GM12878 (cell line): ENCODE measurements at regions not wholly inside any gene's neighbourhood (a gene's known extent, or its start where the extent isn't known, plus 50 kb on each side); places are given as distances from the start of the nearest gene placed in this dataset.

Experiments
- ATAC-seq: fragments of 200-7000 bp; cut with Tn5 transposase; 3 replicates; pipeline ENCODE4 v1.9.1; 2020; ENCODE audit warnings: mild to moderate bottlenecking, moderate library complexity
- BruUV-seq: library from RNA; stranded (reverse); fragments of 400-500 nt; replicated peaks from 2 replicates; lab custom pipeline; 2021; lab: Mats Ljungman, UMichigan
- CTCF ChIA-PET: fragments of 300-600 bp; sonication (Branson Sonifier 250); formaldehyde crosslinking; extraction: SDS; loops from one replicate; lab custom pipeline; 2021; ENCODE audit warnings: inconsistent platforms; lab: Yijun Ruan, JAX
- POLR2A ChIA-PET: fragments of 350-600 bp; formaldehyde crosslinking; extraction: SDS; loops from one replicate; lab custom pipeline; 2021; ENCODE audit warnings: inconsistent platforms; lab: Charles Lee
- RAD21 ChIA-PET: fragments of 300-600 bp; sonication (Branson Sonifier 250); formaldehyde crosslinking; loops from one replicate; lab custom pipeline; 2023; ENCODE audit warnings: antibody characterized with exemption; ENCODE audit not compliant: unreplicated experiment; lab: Charles Lee
- SMC1A ChIA-PET: fragments of 300-600 bp; sonication (Branson Sonifier 250); formaldehyde crosslinking; loops from one replicate; lab custom pipeline; 2023; ENCODE audit not compliant: unreplicated experiment, uncharacterized antibody; lab: Charles Lee
- DNase-seq: peaks from one replicate; pipeline ENCODE4 v3.0.0-alpha.2; 2011; ENCODE audit warnings: low read depth, low spot score
- FAIRE-seq: peaks from 3 replicates; lab custom pipeline; 2011; peaks lifted over from hg19 to GRCh38; lab: Jason Lieb, UNC
- H2AFZ ChIP-seq: 2 replicates; pipeline ENCODE4 v1.6.0; 2011; ENCODE audit warnings: low read depth, low read length, control low read depth; ENCODE audit not compliant: control insufficient read depth
- H3K27ac ChIP-seq: 2 replicates; pipeline ENCODE4 v1.5.1; 2011; ENCODE audit warnings: control low read depth; ENCODE audit not compliant: control insufficient read depth, insufficient read depth
- H3K27me3 ChIP-seq, 2 experiments: replicated peaks in 1 of 2; 2 replicates each; pipeline versions ENCODE4 v1.6.0 to v1.6.1; 2011; ENCODE audit warnings: low read length in 1 of 2; ENCODE audit not compliant: control insufficient read depth in 2 of 2, insufficient read depth in 2 of 2
- H3K36me3 ChIP-seq, 2 experiments: 2 replicates each; pipeline ENCODE4 v1.5.1; 2011; ENCODE audit warnings: low read length in 1 of 2; ENCODE audit not compliant: control insufficient read depth in 2 of 2, insufficient read depth in 2 of 2
- H3K4me1 ChIP-seq: 2 replicates; pipeline ENCODE4 v1.6.1; 2011; ENCODE audit warnings: mild to moderate bottlenecking, low read length, moderate library complexity, mixed read lengths; ENCODE audit not compliant: control insufficient read depth, insufficient read depth
- H3K4me2 ChIP-seq: 2 replicates; pipeline ENCODE4 v1.6.0; 2011; ENCODE audit warnings: control low read depth; ENCODE audit not compliant: control insufficient read depth, insufficient read depth
- H3K4me3 ChIP-seq: fragments of 200-600 bp; sonication (generic); 2 replicates; pipeline ENCODE4 v1.5.1; 2016
- H3K79me2 ChIP-seq: 2 replicates; pipeline ENCODE4 v1.6.0; 2011; ENCODE audit warnings: low read length; ENCODE audit not compliant: control insufficient read depth, insufficient read depth
- H3K9ac ChIP-seq: 2 replicates; pipeline ENCODE4 v1.8.0; 2011; ENCODE audit warnings: low read length, control low read depth, mixed read lengths; ENCODE audit not compliant: control insufficient read depth, insufficient read depth
- H3K9me3 ChIP-seq: replicated peaks from 3 replicates; pipeline ENCODE4 v1.5.1; 2011; ENCODE audit warnings: mild to moderate bottlenecking, low read length; ENCODE audit not compliant: control insufficient read depth, insufficient read depth
- H4K20me1 ChIP-seq: 2 replicates; pipeline ENCODE4 v1.6.0; 2011; ENCODE audit not compliant: control insufficient read depth, insufficient read depth
- ASH2L ChIP-seq: fragments of 300-600, 200-600 bp; sonication (generic); IDR thresholded peaks from 2 replicates; pipeline ENCODE4 v1.6.1; 2017; ENCODE audit warnings: low read depth, mild to moderate bottlenecking, borderline replicate concordance
- ATF3 ChIP-seq: IDR thresholded peaks from 2 replicates; pipeline ENCODE4 v1.6.1; 2011; ENCODE audit warnings: low read depth, mild to moderate bottlenecking, low read length, moderate library complexity, borderline replicate concordance; ENCODE audit errors: extremely low read depth
- ATF7 ChIP-seq: fragments of 450-650 bp; IDR thresholded peaks from 2 replicates; pipeline ENCODE4 v1.6.1; 2016; ENCODE audit warnings: low read depth, mild to moderate bottlenecking
- BMI1 ChIP-seq: fragments of 450-650 bp; IDR thresholded peaks from 2 replicates; pipeline ENCODE4 v1.6.1; 2016; ENCODE audit warnings: mild to moderate bottlenecking, moderate library complexity, borderline replicate concordance
- CUX1 ChIP-seq: IDR thresholded peaks from 2 replicates; pipeline ENCODE4 v1.6.1; 2012; ENCODE audit warnings: improper control_type of control experiment, low read depth, low read length; ENCODE audit not compliant: insufficient replicate concordance
- FOXM1 ChIP-seq: IDR thresholded peaks from 2 replicates; pipeline ENCODE4 v1.6.1; 2012; ENCODE audit warnings: low read depth, mild to moderate bottlenecking, inconsistent platforms, low read length, moderate library complexity
- JUND ChIP-seq: IDR thresholded peaks from 2 replicates; pipeline ENCODE4 v1.6.1; 2012; ENCODE audit warnings: low read depth, mild to moderate bottlenecking, low read length, improper control_type of control experiment, moderate library complexity
- MYC ChIP-seq: IDR thresholded peaks from 2 replicates; pipeline ENCODE4 v1.6.1; 2011; ENCODE audit warnings: mild to moderate bottlenecking, low read length, moderate library complexity, inconsistent platforms; ENCODE audit not compliant: insufficient read depth, insufficient replicate concordance, insufficient read length, severe bottlenecking
- POLR2AphosphoS5 ChIP-seq: IDR thresholded peaks from 2 replicates; pipeline ENCODE4 v1.6.1; 2011; ENCODE audit warnings: mild to moderate bottlenecking, low read length, inconsistent platforms
- POU2F2 ChIP-seq: IDR thresholded peaks from 3 replicates; pipeline ENCODE4 v1.6.1; 2011; ENCODE audit warnings: low read depth, mild to moderate bottlenecking, low read length, borderline replicate concordance
- SUPT20H ChIP-seq: IDR thresholded peaks from 2 replicates; pipeline ENCODE4 v1.6.1; 2011; ENCODE audit warnings: low read depth, mild to moderate bottlenecking, low read length, moderate library complexity, borderline replicate concordance; ENCODE audit not compliant: control insufficient read depth
- TARDBP ChIP-seq: IDR thresholded peaks from 2 replicates; pipeline ENCODE4 v1.6.1; 2016; ENCODE audit warnings: borderline replicate concordance
- ZNF217 ChIP-seq: fragments of 450-650 bp; IDR thresholded peaks from 2 replicates; pipeline ENCODE4 v1.6.1; 2017; ENCODE audit warnings: antibody characterized with exemption, mild to moderate bottlenecking
- WGBS: methylation state at CpG from one replicate; pipeline ENCODE4 v1.1.6; 2016; ENCODE audit warnings: low lambda C conversion rate; ENCODE audit not compliant: insufficient replicate concordance, insufficient coverage; ENCODE audit errors: missing lambda C conversion rate; 5-methylcytosine and 5-hydroxymethylcytosine counted together
- in situ Hi-C: fragments of 300-500 bp; cut with MboI; formaldehyde crosslinking; loops from 9 replicates; pipeline ENCODE4 v1.14.3; 2018; ENCODE audit warnings: mixed read lengths
- intact Hi-C: fragments of 100-400 bp; cut with micrococcal nuclease; formaldehyde crosslinking; loops from one replicate; pipeline ENCODE4 v1.14.2; 2022; ENCODE audit not compliant: unreplicated experiment

GRCh38 chr5:72633041-72633445 is 125.8 kb upstream of the ZNF366 start:
- Histone ChIP-seq H2AFZ (no peak overlapping the region), H3K4me3 (no peak overlapping the region), H3K4me1 (no peaks in the 10 kb centered on the region), H3K36me3 (no peaks in the 10 kb centered on the region), H3K9me3 (no peaks in the 10 kb centered on the region), H3K79me2 (no peaks in the 10 kb centered on the region), H3K27me3 (peaks cover 0 to 5% of the 10 kb centered on the region in 2 experiments; a peak in 1 of 4 replicates), H3K27ac (no peak overlapping the region), H3K9ac (no peak overlapping the region), H3K4me2 (no peak overlapping the region), H4K20me1 (no peaks in the 10 kb centered on the region)
- in situ Hi-C loops = no loop called here
- DNase-seq = no peak
- no TSS peak for BruUV-seq
- CTCF ChIA-PET = interaction anchor here (1.0 kb wide), 1 partner anchor 40 kb away, joined by 3 read pairs; no protein-coding TSS in a partner anchor
- RAD21 ChIA-PET = no interaction called here
- TF ChIP-seq POLR2AphosphoS5 (no peak), ATF3 (no peak), POU2F2 (no peak), BMI1 (no peak)
- SMC1A ChIA-PET = no interaction called here
- no peak for FAIRE-seq
- no peak for ATAC-seq
- intact Hi-C loops = no loop called here
- POLR2A ChIA-PET = no interaction called here
- WGBS = 93% methylated on average over 2 of the region's 2 CpGs

- FAIRE-seq (no peak), ATAC-seq (no peak), DNase-seq (no peak)
- ChIA-PET RAD21 (no interaction called here), POLR2A (no interaction called here), SMC1A (interaction anchor here (1.5 kb wide), 1 partner anchor 19 kb away, joined by 5 read pairs; no protein-coding TSS in a partner anchor), CTCF (interaction anchor here (0.6 to 2.5 kb wide), 2 partner anchors 20 to 283 kb away, joined by 4 to 16 read pairs; no protein-coding TSS in a partner anchor)
- no peaks in the 10 kb centered on the region for H3K36me3 ChIP-seq
- H3K79me2 ChIP-seq = no peaks in the 10 kb centered on the region
- in situ Hi-C loops = no loop called here
- H3K27me3 ChIP-seq = peaks cover 0 to 5% of the 10 kb centered on the region in 2 experiments; a peak in 1 of 4 replicates
- no peak overlapping the region for H3K4me2 ChIP-seq
- no peaks in the 10 kb centered on the region for H3K9me3 ChIP-seq
- H4K20me1 ChIP-seq = no peaks in the 10 kb centered on the region
- H2AFZ ChIP-seq = no peak overlapping the region
- no peak overlapping the region for H3K4me3 ChIP-seq
- no peaks in the 10 kb centered on the region for H3K4me1 ChIP-seq
- no TSS peak for BruUV-seq
- WGBS = 44% methylated on average over 6 of the region's 6 CpGs
- no peak overlapping the region for H3K27ac ChIP-seq
- intact Hi-C loops = no loop called here
- no peak overlapping the region for H3K9ac ChIP-seq
- TF ChIP-seq FOXM1 (no peak), ZNF217 (no peak), ATF7 (no peak), CUX1 (no peak), SUPT20H (no peak), ASH2L (no peak), MYC (no peak), TARDBP (no peak), JUND (no peak)
These were observed 123.5 kb upstream of the ZNF366 start for GRCh38 chr5:72630721-72631120.
